ENCODE measurements at regions not wholly inside any gene's neighbourhood (a gene's known extent, or its start where the extent isn't known, plus 50 kb on each side); places are given as distances from the start of the nearest gene placed in this dataset.
A peak's percentile ranks its signal among the peaks of the same experiment; 100 is the strongest.

GRCh38 chr6:170007468-170008293 lies 256.3 kb downstream of the ERMARD start:
- Histone ChIP-seq H3K9ac (ENCODE audit: low read length) (no peak overlapping the region), H3K9me3 (ENCODE audit: insufficient read depth, low read depth, low read length) (peaks cover 4% of the 10 kb centered on the region), H3K4me2 (ENCODE audit: low read length) (no peak overlapping the region), H3K79me2 (ENCODE audit: insufficient read depth, low read length) (no peaks in the 10 kb centered on the region), H3K27ac (ENCODE audit: low read depth, low read length) (no peak overlapping the region), H2AFZ (ENCODE audit: low read depth, low read length) (no peak overlapping the region), H4K20me1 (ENCODE audit: insufficient read depth, low read length) (no peaks in the 10 kb centered on the region), H3K4me3 (ENCODE audit: insufficient read depth, low read depth, low read length) (no peak overlapping the region), H3K36me3 (ENCODE audit: insufficient read depth, low read length) (no peaks in the 10 kb centered on the region), H3K4me1 (ENCODE audit: insufficient read depth, low read length) (no peaks in the 10 kb centered on the region), H3K27me3 (ENCODE audit: insufficient read depth, low read length) (no peaks in the 10 kb centered on the region)
- peaks cover 4% of the 10 kb centered on the region for H3K4me1 Mint-ChIP-seq (ENCODE audit: low read depth, unreplicated experiment)
- H3K36me3 Mint-ChIP-seq (ENCODE audit: low read depth, unreplicated experiment): no peaks in the 10 kb centered on the region
- TF ChIP-seq CTCF (IDR thresholded peaks at IDR 0.05; ENCODE audit: insufficient read depth, low read depth, low read length): no peak
- TF ChIP-seq EZH2 (IDR thresholded peaks at IDR 0.05; ENCODE audit: insufficient read depth, low read length): no peak
- no peak overlapping the region for H3K27ac Mint-ChIP-seq (ENCODE audit: unreplicated experiment)
- peaks cover 46% of the 10 kb centered on the region for H3K27me3 Mint-ChIP-seq (ENCODE audit: low read depth, unreplicated experiment)
- FAIRE-seq: no peak
- DNase-seq (ENCODE audit: low read depth): no peak
- H3K9me3 Mint-ChIP-seq (ENCODE audit: unreplicated experiment): peaks cover 21% of the 10 kb centered on the region
- peak overlapping the region; percentile 20 for H3K4me3 Mint-ChIP-seq (ENCODE audit: unreplicated experiment)

GRCh38 chr6:170006900-170007467 lies 255.6 kb downstream of the ERMARD start:
- Mint-ChIP-seq H3K27ac (ENCODE audit: unreplicated experiment) (no peak overlapping the region), H3K4me1 (ENCODE audit: low read depth, unreplicated experiment) (peaks cover 4% of the 10 kb centered on the region), H3K4me3 (ENCODE audit: unreplicated experiment) (peak overlapping the region; percentile 20), H3K27me3 (ENCODE audit: low read depth, unreplicated experiment) (peaks cover 40% of the 10 kb centered on the region), H3K9me3 (ENCODE audit: unreplicated experiment) (peaks cover 27% of the 10 kb centered on the region), H3K36me3 (ENCODE audit: low read depth, unreplicated experiment) (no peaks in the 10 kb centered on the region)
- H3K27me3 ChIP-seq (ENCODE audit: insufficient read depth, low read length): no peaks in the 10 kb centered on the region
- H3K4me2 ChIP-seq (ENCODE audit: low read length): no peak overlapping the region
- H3K79me2 ChIP-seq (ENCODE audit: insufficient read depth, low read length): no peaks in the 10 kb centered on the region
- H3K27ac ChIP-seq (ENCODE audit: low read depth, low read length): no peak overlapping the region
- DNase-seq (ENCODE audit: low read depth): no peak
- H3K4me3 ChIP-seq (ENCODE audit: insufficient read depth, low read depth, low read length): no peak overlapping the region
- H3K36me3 ChIP-seq (ENCODE audit: insufficient read depth, low read length): no peaks in the 10 kb centered on the region
- H4K20me1 ChIP-seq (ENCODE audit: insufficient read depth, low read length): no peaks in the 10 kb centered on the region
- TF ChIP-seq EZH2 (IDR thresholded peaks at IDR 0.05; ENCODE audit: insufficient read depth, low read length) (no peak), CTCF (IDR thresholded peaks at IDR 0.05; ENCODE audit: insufficient read depth, low read depth, low read length) (no peak)
- no peak overlapping the region for H2AFZ ChIP-seq (ENCODE audit: low read depth, low read length)
- peaks cover 4% of the 10 kb centered on the region for H3K9me3 ChIP-seq (ENCODE audit: insufficient read depth, low read depth, low read length)
- no peak overlapping the region for H3K9ac ChIP-seq (ENCODE audit: low read length)
- FAIRE-seq: no peak
- H3K4me1 ChIP-seq (ENCODE audit: insufficient read depth, low read length): no peaks in the 10 kb centered on the region

Data from astrocyte (in vitro differentiated cells and primary cell).